Small intestine (tissue), 7 donors: ENCODE measurements at regions not wholly inside any gene's neighbourhood (a gene's known extent, or its start where the extent isn't known, plus 50 kb on each side); places are given as distances from the start of the nearest gene placed in this dataset.
"Not testable (repeated sequence)": the region's sequence is repeated elsewhere in the genome, so short reads cannot be mapped to it uniquely, and the experiment has no call there.

Source experiments
- DNase-seq, 2 donors: peaks; one replicate each; pipeline versions ENCODE4 v3.0.0 to v3.0.0-alpha.2; 2013
- FAIRE-seq: peaks from 2 replicates; lab custom pipeline; 2012; peaks lifted over from hg19 to GRCh38; lab: Jason Lieb, UNC
- H3K27ac ChIP-seq, 3 donors: one replicate each; pipeline ENCODE4 v1.5.1; 2013; ENCODE audit warnings: low read length in 2 of 3, mild to moderate bottlenecking in 2 of 3, control low read depth in 1 of 3, inconsistent platforms in 1 of 3, low read depth in 1 of 3, moderate library complexity in 1 of 3
- H3K27me3 ChIP-seq, 3 donors: one replicate each; pipeline ENCODE4 v1.6.1; 2013; ENCODE audit warnings: low read length in 3 of 3, inconsistent platforms in 1 of 3; ENCODE audit not compliant: control insufficient read depth in 3 of 3, insufficient read depth in 3 of 3
- H3K36me3 ChIP-seq, 3 donors: one replicate each; pipeline ENCODE4 v1.6.1; 2013; ENCODE audit warnings: low read length in 3 of 3, inconsistent platforms in 1 of 3, low read depth in 1 of 3, mild to moderate bottlenecking in 1 of 3, moderate library complexity in 1 of 3; ENCODE audit not compliant: control insufficient read depth in 3 of 3, insufficient read depth in 2 of 3
- H3K4me1 ChIP-seq, 3 donors: one replicate each; pipeline ENCODE4 v1.6.1; 2013; ENCODE audit warnings: low read length in 2 of 3, inconsistent platforms in 1 of 3, low read depth in 1 of 3, mild to moderate bottlenecking in 1 of 3, moderate library complexity in 1 of 3; ENCODE audit not compliant: control insufficient read depth in 3 of 3, insufficient read depth in 2 of 3
- H3K4me3 ChIP-seq, 3 donors: one replicate each; pipeline ENCODE4 v1.5.1; 2013; ENCODE audit warnings: low read length in 3 of 3, control low read depth in 1 of 3, inconsistent platforms in 1 of 3, low read depth in 1 of 3, mild to moderate bottlenecking in 1 of 3, moderate library complexity in 1 of 3
- H3K9me3 ChIP-seq, 2 donors: one replicate each; pipeline ENCODE4 v1.6.1; 2013; ENCODE audit warnings: low read depth in 1 of 2, low read length in 1 of 2; ENCODE audit not compliant: control insufficient read depth in 2 of 2, insufficient read depth in 1 of 2
- WGBS, 3 donors: extraction: QIAGEN DNeasy Blood & Tissue Kit; methylation state at CpG; one replicate each; pipeline ENCODE4 v1.1.7; 2013; 5-methylcytosine and 5-hydroxymethylcytosine counted together
- donor health status: healthy with polysubstance abuse.
- donor health status: control.
- donor health status: control.
- donor health status: Bipolar disorder and iron deficiency.
- donor health status: healthy.

DNA sequence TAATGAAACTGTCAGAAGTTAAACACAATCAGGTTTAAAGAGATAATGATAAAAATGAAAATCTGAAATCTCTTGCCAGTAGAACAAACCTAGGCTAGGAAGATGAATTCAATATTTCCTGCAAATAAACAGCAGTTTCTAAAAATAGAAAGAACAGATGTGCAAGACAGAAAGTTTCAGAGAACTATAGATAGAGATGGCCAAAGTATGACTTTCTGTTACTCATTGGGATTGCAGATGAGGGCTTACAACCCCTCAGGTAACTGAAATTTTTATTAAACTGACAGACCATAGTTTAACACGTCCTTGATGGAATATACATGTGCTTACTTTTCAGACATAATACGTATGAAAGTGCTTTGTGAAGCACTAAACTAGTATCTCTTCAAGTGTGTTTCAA is 82.3 kb upstream of the PPARGC1A start:
- no peaks in the 10 kb centered on the region for H3K9me3 ChIP-seq

DNA sequence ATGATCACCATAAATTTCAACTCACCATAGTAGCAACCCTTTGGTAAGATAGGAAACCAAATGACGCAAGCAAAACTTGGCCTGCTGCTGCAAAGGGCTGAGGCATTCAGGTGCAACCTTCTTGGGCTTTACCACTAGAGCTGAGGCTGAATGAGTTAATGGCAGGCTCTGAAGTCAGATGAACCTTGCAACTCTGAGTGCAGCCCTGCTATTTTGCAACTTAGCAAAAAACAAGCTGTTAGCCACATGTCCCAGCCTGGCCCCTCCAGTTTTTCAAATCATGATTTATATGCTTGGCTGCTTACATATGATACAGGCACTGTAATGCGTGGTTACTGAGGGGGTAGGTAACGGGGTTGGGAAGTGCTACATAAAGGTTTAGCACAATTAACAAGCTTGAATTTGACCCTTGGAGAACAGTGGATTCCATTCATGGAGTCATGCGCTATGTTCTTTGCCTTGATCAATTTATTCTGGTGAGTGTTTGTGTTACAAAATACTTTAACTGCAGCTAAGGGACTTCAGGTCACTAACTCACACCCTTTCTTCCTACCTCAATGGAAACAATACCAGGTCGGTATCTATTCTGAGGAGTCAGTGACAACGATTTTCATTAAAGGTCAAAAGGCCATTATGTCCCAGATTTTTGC is 80.5 kb upstream of the PPARGC1A start:
- H3K9me3 ChIP-seq: no peaks in the 10 kb centered on the region
- no peaks in the 10 kb centered on the region for H3K27me3 ChIP-seq
- DNase-seq: peak in 1 of 2 donors; percentile 16
- FAIRE-seq: no peak
- H3K36me3 ChIP-seq: no peaks in the 10 kb centered on the region
- WGBS, 3 donors: 77 to 83% (median 80%) methylated on average over 6 of the region's 6 CpGs
- no peak overlapping the region for H3K4me3 ChIP-seq
- no peak overlapping the region for H3K27ac ChIP-seq
- no peaks in the 10 kb centered on the region for H3K4me1 ChIP-seq

More for the DNA sequence above, 82.3 kb upstream of the PPARGC1A start:
- no peaks in the 10 kb centered on the region for H3K27me3 ChIP-seq
- no peak overlapping the region for H3K4me3 ChIP-seq
- FAIRE-seq (no peak), DNase-seq (no peak)
- H3K36me3 ChIP-seq: no peaks in the 10 kb centered on the region
- no peaks in the 10 kb centered on the region for H3K4me1 ChIP-seq
- WGBS, 3 donors: 62 to 79% (median 72%) methylated on average over 2 of the region's 2 CpGs
- H3K27ac ChIP-seq: no peak overlapping the region

GRCh38 chr4:23969635-23970145 is 79.8 kb upstream of the PPARGC1A start:
- H3K4me3 ChIP-seq: no peak overlapping the region
- no peak for FAIRE-seq
- no peak for DNase-seq
- 40 to 71% (median 52%) methylated on average over 4 of the region's 4 CpGs for WGBS, 3 donors
- H3K36me3 ChIP-seq: no peaks in the 10 kb centered on the region
- H3K9me3 ChIP-seq: no peaks in the 10 kb centered on the region
- H3K4me1 ChIP-seq: no peaks in the 10 kb centered on the region
- H3K27ac ChIP-seq: no peak overlapping the region
- H3K27me3 ChIP-seq: peaks cover 0 to 2% (median 0%) of the 10 kb centered on the region in 3 donors

DNA sequence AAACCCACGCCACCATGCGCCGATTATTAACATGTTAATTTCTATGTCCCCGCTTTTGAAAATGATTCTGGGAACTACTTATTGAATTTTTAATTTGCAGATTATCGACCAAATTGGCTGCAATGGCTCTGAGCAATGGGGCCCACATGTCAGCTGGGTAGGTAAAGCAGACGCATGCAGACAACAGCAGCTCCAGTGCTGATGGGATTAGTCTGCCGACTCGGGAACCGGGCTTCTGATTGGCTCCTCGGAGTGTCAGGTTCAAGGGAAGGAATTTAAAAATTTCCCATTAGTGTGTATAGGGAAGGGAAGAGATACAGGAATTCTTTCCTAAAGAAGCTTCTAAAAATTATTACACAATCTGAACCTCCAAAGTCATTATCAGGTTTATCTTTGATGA is 77.4 kb upstream of the PPARGC1A start:
- no peak for FAIRE-seq
- 89 to 94% (median 93%) methylated on average over 10 of the region's 10 CpGs for WGBS, 3 donors
- H3K4me3 ChIP-seq: no peak overlapping the region

DNA sequence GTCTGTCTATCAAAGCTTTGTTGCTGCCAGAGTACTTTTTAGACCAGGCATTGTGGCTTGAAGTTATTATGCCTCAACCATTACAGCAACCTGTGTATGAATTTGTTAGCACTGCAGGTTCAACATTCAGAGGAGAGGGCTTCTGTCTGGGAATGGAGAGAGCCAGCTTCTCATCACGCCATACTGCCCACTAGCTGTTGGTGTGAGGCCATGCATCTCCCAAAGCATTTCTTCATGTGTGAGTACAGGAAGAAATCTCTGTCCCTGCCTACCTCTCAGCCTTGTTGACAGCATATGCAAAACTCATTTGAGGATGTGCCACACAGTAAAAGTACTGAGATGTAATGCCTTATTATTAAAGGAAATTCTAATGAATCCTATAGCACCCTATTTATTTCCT is 76.9 kb upstream of the PPARGC1A start:
- peak in 1 of 2 donors; percentile 15 for DNase-seq
- FAIRE-seq: no peak
- Histone ChIP-seq H3K27ac (no peak overlapping the region), H3K27me3 (peaks cover 0 to 6% (median 0%) of the 10 kb centered on the region in 3 donors), H3K4me1 (no peaks in the 10 kb centered on the region), H3K36me3 (no peaks in the 10 kb centered on the region), H3K9me3 (no peaks in the 10 kb centered on the region), H3K4me3 (no peak overlapping the region)
- 77 to 86% (median 77%) methylated on average over 1 of the region's 1 CpG for WGBS, 3 donors

More for the DNA sequence above, 77.4 kb upstream of the PPARGC1A start:
- no peak for DNase-seq
- Histone ChIP-seq H3K4me1 (no peaks in the 10 kb centered on the region), H3K27me3 (peaks cover 0 to 6% (median 0%) of the 10 kb centered on the region in 3 donors), H3K27ac (no peak overlapping the region), H3K9me3 (no peaks in the 10 kb centered on the region), H3K36me3 (no peaks in the 10 kb centered on the region)

GRCh38 chr4:23962462-23962861 is 72.6 kb upstream of the PPARGC1A start:
- Histone ChIP-seq H3K4me1 (no peaks in the 10 kb centered on the region), H3K27ac (no peak overlapping the region), H3K4me3 (no peak overlapping the region), H3K36me3 (no peaks in the 10 kb centered on the region), H3K27me3 (peaks cover 0 to 6% (median 0%) of the 10 kb centered on the region in 3 donors), H3K9me3 (no peaks in the 10 kb centered on the region)
- 70 to 79% (median 72%) methylated on average over 2 of the region's 2 CpGs for WGBS, 3 donors
- no peak for DNase-seq
- no peak for FAIRE-seq

DNA sequence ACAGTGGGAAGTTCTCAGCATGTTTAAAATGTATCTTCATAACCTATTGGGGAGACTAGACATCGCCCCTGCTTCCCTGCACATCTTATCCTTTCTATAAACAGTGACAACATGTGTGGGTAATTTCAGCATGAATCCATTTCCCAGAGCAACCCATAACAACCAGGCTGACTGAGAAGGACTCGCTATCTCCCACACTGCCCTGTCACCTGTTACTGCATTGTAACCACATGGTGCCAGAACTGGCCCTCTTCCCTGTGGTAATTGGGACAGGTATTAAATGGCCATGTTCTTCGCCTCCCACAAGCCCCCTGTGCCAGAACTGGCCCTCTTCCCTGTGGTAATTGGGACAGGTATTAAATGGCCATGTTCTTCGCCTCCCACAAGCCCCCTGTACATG is 71.5 kb upstream of the PPARGC1A start:
- H3K4me1 ChIP-seq, H3K4me3 ChIP-seq, H3K36me3 ChIP-seq, H3K27ac ChIP-seq, DNase-seq, FAIRE-seq, H3K27me3 ChIP-seq, H3K9me3 ChIP-seq: not testable (repeated sequence)
- WGBS, 3 donors: 78 to 90% (median 89%) methylated on average over 4 of the region's 4 CpGs

DNA sequence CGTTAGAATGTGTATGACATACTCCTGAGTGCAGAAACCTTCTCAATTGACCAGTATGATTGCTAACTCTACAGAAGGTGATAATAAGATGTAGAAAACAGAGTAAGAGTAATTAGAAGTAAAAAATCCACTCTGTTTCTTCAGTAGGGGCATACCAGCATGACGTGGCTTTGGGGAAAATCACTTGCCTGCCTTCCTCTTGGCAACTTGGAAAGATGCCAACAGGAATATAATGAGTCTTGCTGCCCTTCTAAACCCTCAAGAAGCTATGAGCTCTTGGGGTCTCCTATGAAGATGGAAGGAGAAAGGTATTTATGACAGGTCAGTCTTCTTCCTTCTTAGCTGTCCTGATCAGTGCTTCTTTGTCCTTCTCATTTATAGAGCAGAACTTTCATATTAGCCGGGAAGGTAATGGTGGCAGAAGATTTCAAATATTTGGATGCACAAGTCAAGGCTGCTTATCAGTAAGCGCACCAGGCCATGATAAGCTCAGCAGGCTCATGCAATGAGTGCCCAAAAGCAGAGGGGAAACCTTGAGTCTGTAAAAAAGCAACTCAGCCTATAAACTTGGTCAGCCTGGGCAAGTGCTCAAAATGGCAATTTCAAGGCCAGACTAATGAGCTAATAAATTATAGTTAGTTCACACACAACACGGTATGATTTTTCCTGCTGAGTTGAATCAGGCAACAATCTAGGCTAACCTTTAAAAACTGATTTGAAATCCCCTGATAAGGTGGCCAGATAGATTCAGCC is 69.7 kb upstream of the PPARGC1A start:
- no peaks in the 10 kb centered on the region for H3K36me3 ChIP-seq
- no peak overlapping the region for H3K4me3 ChIP-seq
- H3K4me1 ChIP-seq: no peaks in the 10 kb centered on the region
- DNase-seq (no peak), FAIRE-seq (no peak)
- no peak overlapping the region for H3K27ac ChIP-seq
- WGBS, 3 donors: 66 to 76% (median 67%) methylated on average over 5 of the region's 5 CpGs
- peaks cover 0 to 4% (median 0%) of the 10 kb centered on the region in 3 donors for H3K27me3 ChIP-seq
- H3K9me3 ChIP-seq: no peaks in the 10 kb centered on the region
